Heart left ventricle (tissue), 16 donors: ENCODE measurements at regions not wholly inside any gene's neighbourhood (a gene's known extent, or its start where the extent isn't known, plus 50 kb on each side); places are given as distances from the start of the nearest gene placed in this dataset.

Experiments
- ATAC-seq, 4 donors: fragments of 200-7000 bp; cut with Tn5 transposase; one replicate each; pipeline ENCODE4 v1.9.1; 2020 to 2022; ENCODE audit warnings: moderate library complexity in 4 of 4, mild to moderate bottlenecking in 3 of 4, moderate number of reproducible peaks in 1 of 4
- DNase-seq, 5 donors: peaks; one replicate each; pipeline ENCODE4 v3.0.0-alpha.2; 2020
- H3K27ac ChIP-seq, 12 donors: fragments of 200-600 bp; sonication (generic) in 4 of 12; one replicate each; pipeline versions ENCODE4 v1.5.0 to v1.8.0; 2016 to 2022; ENCODE audit warnings: mild to moderate bottlenecking in 2 of 12
- H3K27me3 ChIP-seq, 9 donors: fragments of 200-600 bp; sonication (generic) in 2 of 9; one replicate each; pipeline versions ENCODE4 v1.5.1 to v1.8.0; 2016 to 2022; ENCODE audit warnings: mild to moderate bottlenecking in 3 of 9
- H3K36me3 ChIP-seq, 9 donors: fragments of 200-600 bp; sonication (generic) in 2 of 9; one replicate each; pipeline versions ENCODE4 v1.5.0 to v1.8.0; 2018 to 2022; ENCODE audit warnings: mild to moderate bottlenecking in 2 of 9
- H3K4me1 ChIP-seq, 12 donors: fragments of 200-600 bp; sonication (generic) in 4 of 12; one replicate each; pipeline versions ENCODE4 v1.5.0 to v1.8.0; 2016 to 2022; ENCODE audit warnings: mild to moderate bottlenecking in 3 of 12
- H3K4me3 ChIP-seq, 12 donors: fragments of 200-600 bp; sonication (generic) in 4 of 12; one replicate each; pipeline versions ENCODE4 v1.5.0 to v1.8.0; 2017 to 2022; ENCODE audit warnings: mild to moderate bottlenecking in 9 of 12, moderate library complexity in 4 of 12
- H3K9me3 ChIP-seq, 12 donors: fragments of 200-600 bp; sonication (generic) in 4 of 12; one replicate each; pipeline versions ENCODE4 v1.5.0 to v1.8.0; 2016 to 2022; ENCODE audit warnings: mild to moderate bottlenecking in 1 of 12
- CTCF ChIP-seq, 12 donors: fragments of 200-600 bp; sonication (generic) in 4 of 12; IDR thresholded peaks; one replicate each; pipeline versions ENCODE4 v1.5.0 to v1.8.0; 2018 to 2022; ENCODE audit warnings: antibody characterized with exemption in 12 of 12, mild to moderate bottlenecking in 5 of 12
- POLR2A ChIP-seq, 2 donors: fragments of 450-650 bp; IDR thresholded peaks; one replicate each; pipeline ENCODE4 v1.6.1; 2017; ENCODE audit warnings: antibody characterized with exemption in 2 of 2, mild to moderate bottlenecking in 2 of 2, moderate library complexity in 2 of 2
- WGBS, 4 donors: extraction: QIAGEN DNeasy Blood & Tissue Kit in 2 of 4; methylation state at CpG; one replicate each; pipeline versions ENCODE4 v1.1.5 to v1.1.7; 2013 to 2018; 5-methylcytosine and 5-hydroxymethylcytosine counted together
- intact Hi-C, 10 donors: fragments of 100-400 bp; cut with DNase I; formaldehyde crosslinking; loops; one replicate each; pipeline versions ENCODE4 v1.11.1 to v1.14.2; 2022
- donor health status: ischemic (EF 13 %, LVEDD 7.1; RV severe dilation, severe dysfunction).
- donor health status: healthy with polysubstance abuse.
- donor health status: DM: no; HTN: yes; CAD: no.
- donor health status: DM: no; HTN: no; CAD: no.
- donor health status: ischemic (EF 25% LVEDD 6.9; RV normal size, moderate dysfunction).
- donor health status: ischemic (EF 25% LVEDD 5.7; RV mildly dilated, moderate dysfunction).
- donor health status: healthy.
- donor health status: DM: yes; HTN: yes; CAD: no.
- donor health status: ischemic (EF 35%, LVEDD 5.7; RV mildly dilated, moderate dysfunction).
- donor health status: nonischemic (EF 11% LVEDD 7.7; RV severe dilation, severe dysfunction).
- donor health status: DM: yes; HTN: yes; CAD: no.
- donor health status: PGD.
- donor health status: ischemic (EF 29% LVEDD 5.4; RV normal size, mild dysfunction).
- donor health status: nonischemic (EF 23%, LVEDD 6.1; RV moderate dilation, normal function).

GRCh38 chr4:125187226-125188176 lies 127.3 kb upstream of the FAT4 start:
- DNase-seq (peak in 4 of 5 donors; percentile 27 to 54 (median 45)), ATAC-seq (peak in 1 of 4 donors; percentile 81)
- 61 to 76% (median 63%) methylated on average over 4 of the region's 4 CpGs for WGBS, 4 donors
- Histone ChIP-seq H3K9me3 (peaks cover 0 to 4% (median 0%) of the 10 kb centered on the region in 12 donors), H3K27ac (no peak overlapping the region), H3K4me1 (peaks cover 0 to 9% (median 0%) of the 10 kb centered on the region in 12 donors), H3K4me3 (no peak overlapping the region), H3K36me3 (no peaks in the 10 kb centered on the region), H3K27me3 (no peaks in the 10 kb centered on the region)
- no peak for TF ChIP-seq POLR2A (IDR thresholded peaks at IDR 0.05)
- TF ChIP-seq CTCF (IDR thresholded peaks at IDR 0.05) = no peak
- intact Hi-C loops = no loop called here

GRCh38 chr4:125184116-125184515 lies 130.6 kb upstream of the FAT4 start:
- TF ChIP-seq CTCF (IDR thresholded peaks at IDR 0.05) (no peak), POLR2A (IDR thresholded peaks at IDR 0.05) (no peak)
- no peak for ATAC-seq
- WGBS, 4 donors = 64 to 80% (median 75%) methylated on average over 3 of the region's 3 CpGs
- intact Hi-C loops = no loop called here
- peaks cover 0 to 9% (median 0%) of the 10 kb centered on the region in 12 donors for H3K4me1 ChIP-seq
- no peaks in the 10 kb centered on the region for H3K36me3 ChIP-seq
- H3K9me3 ChIP-seq = no peaks in the 10 kb centered on the region
- DNase-seq = no peak
- H3K4me3 ChIP-seq = no peak overlapping the region
- no peaks in the 10 kb centered on the region for H3K27me3 ChIP-seq
- H3K27ac ChIP-seq = no peak overlapping the region

GRCh38 chr4:125181804-125182203 lies 133.0 kb upstream of the FAT4 start:
- 84 to 87% (median 87%) methylated on average over 3 of the region's 3 CpGs for WGBS, 4 donors
- no peak for TF ChIP-seq POLR2A (IDR thresholded peaks at IDR 0.05)
- no peak for TF ChIP-seq CTCF (IDR thresholded peaks at IDR 0.05)
- Histone ChIP-seq H3K4me3 (no peak overlapping the region), H3K27ac (no peak overlapping the region), H3K9me3 (no peaks in the 10 kb centered on the region), H3K27me3 (no peaks in the 10 kb centered on the region), H3K4me1 (no peaks in the 10 kb centered on the region), H3K36me3 (no peaks in the 10 kb centered on the region)
- intact Hi-C loops = no loop called here
- ATAC-seq (no peak), DNase-seq (no peak)

GRCh38 chr4:125179727-125180126 lies 135.0 kb upstream of the FAT4 start:
- intact Hi-C loops = no loop called here
- WGBS, 4 donors = 83 to 89% (median 87%) methylated on average over 4 of the region's 4 CpGs
- H3K9me3 ChIP-seq = peaks cover 0 to 2% (median 0%) of the 10 kb centered on the region in 12 donors

More at GRCh38 chr4:125179727-125180126, 135.0 kb upstream of the FAT4 start:
- Histone ChIP-seq H3K27me3 (no peaks in the 10 kb centered on the region), H3K4me1 (no peaks in the 10 kb centered on the region), H3K36me3 (no peaks in the 10 kb centered on the region), H3K4me3 (no peak overlapping the region), H3K27ac (no peak overlapping the region)
- TF ChIP-seq CTCF (IDR thresholded peaks at IDR 0.05) = no peak
- no peak for TF ChIP-seq POLR2A (IDR thresholded peaks at IDR 0.05)
- no peak for ATAC-seq
- DNase-seq = no peak
